Hematopoietic multipotent progenitor cell (in vitro differentiated cells): ENCODE measurements at regions not wholly inside any gene's neighbourhood (a gene's known extent, or its start where the extent isn't known, plus 50 kb on each side); places are given as distances from the start of the nearest gene placed in this dataset.
A peak's percentile ranks its signal among the peaks of the same experiment; 100 is the strongest.

Source experiments
- DNase-seq, 3 donors: peaks; one replicate each; pipeline ENCODE4 v3.0.0-alpha.2; 2011 to 2015; ENCODE audit warnings: low read depth in 2 of 3, low spot score in 2 of 3

GRCh38 chr17:70622368-70623260, 453.3 kb downstream of the KCNJ2 start:
- DNase-seq: peak in 2 of 3 donors; percentile 45 to 70

DNA sequence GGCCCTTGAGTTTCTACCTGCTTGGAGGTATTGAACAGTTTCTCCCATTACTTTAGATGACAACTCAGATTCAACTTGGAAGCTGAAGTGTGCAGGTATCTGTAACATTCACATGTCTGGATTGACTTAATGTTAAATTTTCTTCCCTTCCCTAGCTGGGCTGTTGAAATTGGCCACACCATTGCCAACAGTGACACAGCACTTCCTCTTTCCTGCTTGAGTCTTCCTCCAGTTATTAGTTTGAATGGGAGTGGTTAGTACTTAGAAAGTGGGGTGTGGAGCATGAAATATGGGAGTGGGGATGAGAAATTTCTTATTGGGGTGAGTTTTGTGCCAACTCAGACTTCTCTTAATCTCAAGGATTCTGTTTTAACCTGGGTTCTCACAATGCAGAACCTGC, 454.9 kb downstream of the KCNJ2 start:
- peak in 2 of 3 donors; percentile 18 to 45 for DNase-seq

- peak in 2 of 3 donors; percentile 37 to 57 for DNase-seq
Measured at GRCh38 chr17:70629902-70630301, 460.6 kb downstream of the KCNJ2 start.

DNA sequence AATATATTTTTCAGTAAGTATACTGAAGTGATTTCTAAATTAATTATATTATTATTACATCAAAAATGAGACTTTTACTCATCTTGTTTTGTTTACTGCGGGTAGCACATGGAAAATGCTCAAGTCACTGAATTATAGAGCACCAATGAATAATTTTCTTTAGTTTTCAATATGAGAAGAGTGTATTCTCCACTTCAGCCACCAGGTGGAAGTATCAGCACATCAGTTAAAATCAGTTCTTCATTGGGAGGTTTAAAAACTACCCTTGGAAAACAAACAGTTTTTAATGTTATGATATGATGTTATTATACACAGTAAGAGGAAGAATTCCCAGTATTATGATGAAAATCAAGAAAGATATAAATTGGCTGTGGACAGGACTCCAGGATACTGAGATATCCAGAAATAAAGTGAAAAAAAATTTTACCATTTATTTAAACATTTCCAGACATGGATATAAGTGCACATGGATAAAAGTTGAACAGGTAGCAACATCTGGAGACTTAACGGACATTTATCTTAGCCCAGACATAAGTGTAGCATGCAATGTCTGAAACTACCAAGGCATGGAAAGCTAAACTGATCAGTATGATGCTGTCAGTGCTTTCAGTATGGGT, 467.3 kb downstream of the KCNJ2 start:
- peak in 2 of 3 donors; percentile 29 to 71 for DNase-seq

DNA sequence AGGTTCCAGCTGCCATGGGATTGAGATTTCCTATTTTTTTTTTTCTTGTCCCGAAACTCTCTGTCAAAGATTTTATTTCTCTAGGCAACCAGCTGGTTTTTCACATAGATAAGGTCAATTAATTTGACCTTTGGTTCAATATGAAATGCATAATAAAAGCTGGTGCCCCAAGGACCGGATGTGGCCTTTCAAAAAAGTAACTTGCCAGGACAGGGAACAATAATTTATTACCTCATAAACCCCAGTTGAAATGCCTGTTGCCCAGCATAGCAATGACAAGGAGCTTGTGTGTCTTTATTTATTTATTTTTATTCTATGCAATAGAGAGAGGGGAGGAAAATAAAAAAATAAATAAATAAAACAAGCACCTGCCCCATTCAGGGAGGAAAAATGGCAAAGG, 472.7 kb downstream of the KCNJ2 start:
- DNase-seq: no peak

- DNase-seq: no peak
Measured at GRCh38 chr17:70644096-70644495, 474.8 kb downstream of the KCNJ2 start.

DNA sequence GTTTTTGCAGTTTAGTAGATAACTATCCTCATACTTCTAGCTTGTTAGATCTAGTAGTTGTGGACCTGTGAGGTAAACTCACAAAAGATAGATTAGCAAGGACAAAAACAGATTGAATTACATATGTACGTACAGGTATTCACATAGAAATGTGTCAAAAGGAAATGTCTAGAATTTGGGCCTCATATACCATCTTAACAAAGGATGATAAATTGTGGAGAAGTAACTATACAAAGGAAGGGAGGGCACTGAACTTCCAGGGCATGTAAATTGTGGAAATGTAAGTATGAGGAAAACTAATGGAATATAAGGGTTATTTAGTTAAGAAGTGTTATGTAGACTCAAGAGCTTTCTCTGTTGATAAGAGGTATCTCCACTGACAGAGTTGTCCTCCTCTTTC, 477.3 kb downstream of the KCNJ2 start:
- DNase-seq: no peak

- no peak for DNase-seq
Measured at GRCh38 chr17:70648166-70648565, 478.8 kb downstream of the KCNJ2 start.

DNA sequence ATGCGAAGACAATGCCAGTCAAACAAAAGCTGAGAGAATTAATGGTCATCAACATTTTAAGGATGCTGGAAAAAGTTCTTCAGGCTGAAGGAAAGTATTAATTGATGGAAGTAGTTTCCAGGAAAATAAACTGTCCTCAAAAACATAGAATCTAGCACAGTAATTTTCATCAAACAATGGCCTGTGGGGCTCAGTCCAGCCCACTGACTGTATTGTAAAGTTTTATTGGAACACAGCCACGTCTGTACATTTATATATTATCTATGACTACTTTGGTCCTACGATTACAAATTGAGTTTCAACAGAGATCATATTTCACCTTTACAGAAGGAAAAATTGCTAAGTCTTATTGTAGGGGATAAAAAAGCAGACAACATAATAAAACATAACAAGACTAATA, 484.5 kb downstream of the KCNJ2 start:
- no peak for DNase-seq

DNA sequence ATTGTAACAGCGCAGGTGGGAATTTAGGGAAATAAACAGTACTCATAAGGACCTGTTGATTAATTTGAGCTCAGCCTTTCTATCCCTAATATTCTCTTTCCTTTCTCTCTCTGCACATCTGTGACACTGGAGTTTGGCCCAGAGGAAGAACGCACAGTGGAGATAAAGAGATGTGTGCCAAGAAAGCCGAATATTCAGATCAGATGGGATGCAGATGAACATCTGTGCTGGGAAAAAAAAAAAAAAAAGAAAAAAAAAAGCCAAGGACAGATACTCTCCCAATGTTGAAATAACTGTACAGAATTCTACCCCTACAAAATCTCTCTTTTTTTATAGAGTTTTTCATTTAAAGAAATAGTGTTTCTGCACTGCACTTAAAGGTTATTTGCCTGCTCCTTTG, 485.4 kb downstream of the KCNJ2 start:
- no peak for DNase-seq

DNA sequence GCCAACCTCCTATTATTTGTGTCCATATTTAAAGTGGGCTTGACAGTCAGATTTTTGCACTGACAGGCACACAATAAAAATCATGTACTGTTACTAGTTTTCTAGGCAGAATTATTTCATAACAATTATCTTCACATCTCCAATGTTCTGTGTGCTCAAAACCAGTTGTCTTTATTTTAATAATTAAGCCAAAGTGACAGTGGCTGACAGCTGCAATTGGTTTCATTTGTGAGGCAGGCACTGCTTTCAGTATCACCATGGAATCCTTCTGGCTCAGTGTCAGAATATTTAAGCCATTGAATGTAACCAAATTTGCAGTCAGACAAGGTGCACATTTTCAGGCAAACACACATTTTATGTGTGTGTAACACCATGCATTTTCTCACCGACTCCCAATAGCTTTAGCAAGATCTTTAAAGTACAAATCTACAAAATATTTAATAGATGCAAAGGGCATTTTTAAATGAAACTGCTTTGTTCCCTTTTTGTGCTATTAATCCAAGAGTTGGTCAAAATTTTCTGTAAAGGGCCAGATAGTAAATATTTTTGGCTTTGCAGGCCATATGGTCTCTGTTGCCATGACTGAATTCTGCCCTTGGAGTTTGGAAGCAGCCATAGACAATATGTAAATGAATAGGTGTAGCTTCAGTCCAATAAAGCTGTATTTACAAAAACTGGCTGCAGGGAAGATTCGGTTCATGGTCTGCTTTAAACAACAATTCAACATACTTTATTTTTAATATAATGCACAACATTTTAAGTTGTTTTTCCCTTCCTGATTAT, 486.0 kb downstream of the KCNJ2 start:
- no peak for DNase-seq

DNA sequence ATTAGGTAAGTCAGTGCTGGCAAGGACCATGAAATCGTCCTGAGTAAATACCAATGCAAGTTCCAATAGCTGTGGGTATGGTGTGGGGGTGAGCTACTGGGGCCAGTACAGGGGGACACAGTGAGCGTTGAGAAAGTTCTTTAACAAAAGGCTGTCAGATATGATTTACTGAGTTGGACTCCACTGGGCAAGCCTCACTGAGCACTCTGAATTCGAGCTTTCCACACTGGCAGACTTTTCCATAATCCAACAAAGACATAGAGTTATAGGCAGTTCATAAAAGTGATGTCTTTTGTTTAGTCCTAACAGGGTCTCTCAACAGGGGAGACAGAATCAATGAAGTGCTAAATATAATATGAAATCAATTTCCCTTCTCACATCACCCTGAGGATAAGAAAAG, 489.0 kb downstream of the KCNJ2 start:
- DNase-seq: no peak

DNA sequence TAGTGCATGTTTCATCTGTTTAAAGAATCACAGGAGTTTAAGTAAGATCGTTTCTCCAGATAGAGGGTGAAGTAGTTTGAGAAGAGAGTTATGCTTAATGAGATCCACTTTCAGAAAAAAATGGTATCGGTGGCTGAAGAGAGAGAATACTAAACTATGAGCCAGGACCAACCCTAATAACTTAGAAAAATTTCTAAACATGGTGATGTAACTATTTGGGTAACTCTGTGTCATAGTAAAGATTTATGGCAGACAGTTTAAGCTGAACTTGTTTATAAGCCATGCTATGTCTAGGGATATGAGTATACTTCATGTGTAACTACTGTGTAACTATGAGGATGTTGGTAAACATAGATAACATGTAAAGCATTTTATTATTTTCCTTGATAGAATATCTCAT, 489.5 kb downstream of the KCNJ2 start:
- no peak for DNase-seq

GRCh38 chr17:70661342-70662222, 492.2 kb downstream of the KCNJ2 start:
- no peak for DNase-seq

- DNase-seq: no peak
Measured at GRCh38 chr17:70668276-70668937, 499.1 kb downstream of the KCNJ2 start.

GRCh38 chr17:70668938-70669778, 499.8 kb downstream of the KCNJ2 start:
- no peak for DNase-seq

DNA sequence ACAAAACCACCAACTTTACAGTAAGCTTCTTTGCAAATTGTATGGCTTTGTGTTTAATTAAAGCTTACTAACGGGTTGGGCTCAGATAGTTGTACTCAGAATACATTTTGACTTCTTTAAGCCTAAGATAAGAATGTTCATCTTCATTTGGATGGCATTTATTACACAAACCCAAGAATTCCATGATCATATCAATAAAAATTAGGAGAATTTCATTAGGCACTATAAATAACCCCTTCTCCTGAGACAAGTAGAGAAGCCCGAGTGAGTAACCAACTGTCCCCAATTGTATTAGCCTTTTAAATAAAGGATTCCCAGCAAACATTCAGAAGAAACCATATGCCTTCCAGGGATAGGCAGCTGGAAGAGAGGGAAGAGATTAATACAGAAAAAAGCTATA, 504.7 kb downstream of the KCNJ2 start:
- DNase-seq: no peak

- no peak for DNase-seq
Measured at GRCh38 chr17:70675070-70675590, 505.8 kb downstream of the KCNJ2 start.
